OCI-LY1 (cell line): ENCODE measurements at regions not wholly inside any gene's neighbourhood (a gene's known extent, or its start where the extent isn't known, plus 50 kb on each side); places are given as distances from the start of the nearest gene placed in this dataset.

Source experiments
- H2AFZ ChIP-seq: fragments of 200-600 bp; sonication (generic), shearing (Covaris generic); 2 replicates; pipeline ENCODE4 v1.6.0; 2014; ENCODE audit warnings: antibody characterized with exemption, mild to moderate bottlenecking, low read length
- H3F3A ChIP-seq: fragments of 200-600 bp; sonication (generic), shearing (Covaris generic); 2 replicates; pipeline ENCODE4 v1.6.0; 2014; ENCODE audit warnings: mild to moderate bottlenecking, antibody characterized with exemption, low read length, moderate library complexity; ENCODE audit not compliant: insufficient read depth
- H3K27ac ChIP-seq: fragments of 200-600 bp; sonication (generic); 2 replicates; pipeline ENCODE4 v1.5.1; 2014; ENCODE audit warnings: low read length, mixed run types, mild to moderate bottlenecking, low read depth; ENCODE audit not compliant: poor library complexity, severe bottlenecking
- H3K27me3 ChIP-seq: fragments of 200-600 bp; sonication (generic); 2 replicates; pipeline ENCODE4 v1.6.0; 2014; ENCODE audit warnings: antibody characterized with exemption, mild to moderate bottlenecking, low read length, moderate library complexity; ENCODE audit not compliant: insufficient read depth
- H3K36me3 ChIP-seq: fragments of 200-600 bp; sonication (generic); 2 replicates; pipeline ENCODE4 v1.6.1; 2014; ENCODE audit warnings: mild to moderate bottlenecking, antibody characterized with exemption, low read length, moderate library complexity, mixed read lengths; ENCODE audit not compliant: insufficient read depth
- H3K4me1 ChIP-seq: fragments of 200-600 bp; sonication (generic); 2 replicates; pipeline ENCODE4 v1.5.1; 2014; ENCODE audit warnings: mild to moderate bottlenecking, low read length, moderate library complexity; ENCODE audit not compliant: insufficient read depth, severe bottlenecking
- H3K4me2 ChIP-seq: fragments of 200-600 bp; sonication (generic), shearing (Covaris generic); 2 replicates; pipeline ENCODE4 v1.6.1; 2014; ENCODE audit warnings: low read length
- H3K4me3 ChIP-seq: fragments of 200-600 bp; sonication (generic); 2 replicates; pipeline ENCODE4 v1.5.1; 2014; ENCODE audit warnings: low read length, low read depth, mild to moderate bottlenecking, mixed read lengths; ENCODE audit not compliant: poor library complexity, severe bottlenecking
- H3K79me2 ChIP-seq: fragments of 200-600 bp; shearing (Covaris generic); 2 replicates; pipeline ENCODE4 v1.6.1; 2016; ENCODE audit warnings: mixed run types, low read length, mixed read lengths; ENCODE audit not compliant: insufficient read depth
- H3K9ac ChIP-seq: fragments of 200-600 bp; sonication (generic), shearing (Covaris generic); 2 replicates; pipeline ENCODE4 v1.6.1; 2014; ENCODE audit warnings: mild to moderate bottlenecking, low read length, mixed read lengths
- H3K9me2 ChIP-seq: fragments of 200-600 bp; sonication (generic), shearing (Covaris generic); 2 replicates; pipeline ENCODE4 v1.6.1; 2014; ENCODE audit warnings: low read depth, mild to moderate bottlenecking, low read length, mixed read lengths
- H3K9me3 ChIP-seq: fragments of 200-600 bp; shearing (Covaris generic); 2 replicates; pipeline ENCODE4 v1.6.1; 2014; ENCODE audit warnings: low read length, mixed read lengths
- H4K20me1 ChIP-seq: fragments of 200-600 bp; sonication (generic), shearing (Covaris generic); 2 replicates; pipeline ENCODE4 v1.6.0; 2016; ENCODE audit warnings: mild to moderate bottlenecking, low read length; ENCODE audit not compliant: insufficient read depth
- EZH2 ChIP-seq: fragments of 200-600 bp; sonication (generic), shearing (Covaris generic); IDR thresholded peaks from 2 replicates; pipeline ENCODE4 v1.8.0; 2017; ENCODE audit warnings: borderline replicate concordance, mixed run types, mild to moderate bottlenecking, antibody characterized with exemption, low read length, moderate library complexity, mixed read lengths
- TF ChIP-seq, protein P1 (sequence below): fragments of 200-600 bp; sonication (generic), shearing (Covaris generic); IDR thresholded peaks from 2 replicates; pipeline ENCODE4 v1.5.1; 2017; ENCODE audit warnings: mild to moderate bottlenecking, antibody characterized with exemption, low read length, moderate library complexity, mixed read lengths

GRCh38 chr7:25928549-25929330 is 223.3 kb upstream of the NFE2L3 start:
- H3K4me1 ChIP-seq, result no peaks in the 10 kb centered on the region
- H4K20me1 ChIP-seq, result no peaks in the 10 kb centered on the region
- H3K27me3 ChIP-seq, result no peaks in the 10 kb centered on the region; the same call in 1 of the 2 replicates
- H3K9ac ChIP-seq, result no peak overlapping the region
- no peaks in the 10 kb centered on the region for H3K9me2 ChIP-seq
- H3K36me3 ChIP-seq, result no peaks in the 10 kb centered on the region
- no peaks in the 10 kb centered on the region for H3K79me2 ChIP-seq
- H3K9me3 ChIP-seq, result 0 out of 2 replicates have a peak, but pooled peaks cover under 1% of the 10 kb centered on the region
- no peaks in the 10 kb centered on the region for H3F3A ChIP-seq
- TF ChIP-seq EZH2, result no peak
- TF ChIP-seq, protein P1, sequence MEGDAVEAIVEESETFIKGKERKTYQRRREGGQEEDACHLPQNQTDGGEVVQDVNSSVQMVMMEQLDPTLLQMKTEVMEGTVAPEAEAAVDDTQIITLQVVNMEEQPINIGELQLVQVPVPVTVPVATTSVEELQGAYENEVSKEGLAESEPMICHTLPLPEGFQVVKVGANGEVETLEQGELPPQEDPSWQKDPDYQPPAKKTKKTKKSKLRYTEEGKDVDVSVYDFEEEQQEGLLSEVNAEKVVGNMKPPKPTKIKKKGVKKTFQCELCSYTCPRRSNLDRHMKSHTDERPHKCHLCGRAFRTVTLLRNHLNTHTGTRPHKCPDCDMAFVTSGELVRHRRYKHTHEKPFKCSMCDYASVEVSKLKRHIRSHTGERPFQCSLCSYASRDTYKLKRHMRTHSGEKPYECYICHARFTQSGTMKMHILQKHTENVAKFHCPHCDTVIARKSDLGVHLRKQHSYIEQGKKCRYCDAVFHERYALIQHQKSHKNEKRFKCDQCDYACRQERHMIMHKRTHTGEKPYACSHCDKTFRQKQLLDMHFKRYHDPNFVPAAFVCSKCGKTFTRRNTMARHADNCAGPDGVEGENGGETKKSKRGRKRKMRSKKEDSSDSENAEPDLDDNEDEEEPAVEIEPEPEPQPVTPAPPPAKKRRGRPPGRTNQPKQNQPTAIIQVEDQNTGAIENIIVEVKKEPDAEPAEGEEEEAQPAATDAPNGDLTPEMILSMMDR, result no peak
- H2AFZ ChIP-seq, result no peak overlapping the region
- no peak overlapping the region for H3K27ac ChIP-seq
- no peak overlapping the region for H3K4me2 ChIP-seq
- H3K4me3 ChIP-seq, result no peak overlapping the region

DNA sequence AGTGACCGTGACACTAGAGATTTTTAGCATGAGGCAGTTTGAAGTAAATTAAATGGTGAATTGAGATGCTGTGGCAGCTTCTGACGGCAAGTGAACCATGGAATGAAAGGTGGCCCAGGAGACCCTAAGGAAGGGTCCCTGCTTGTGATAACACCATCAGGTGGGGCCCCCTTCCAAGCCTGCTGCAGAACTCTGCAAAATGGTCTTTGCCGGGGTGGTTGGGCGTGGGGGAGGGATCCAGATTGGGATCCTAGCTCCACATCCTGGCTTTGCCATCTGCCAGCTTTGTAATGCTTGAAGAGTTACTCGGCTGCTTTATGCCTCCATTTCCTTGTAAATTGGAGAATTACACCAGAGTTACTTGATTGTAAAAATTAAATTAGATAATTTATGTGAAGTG is 222.6 kb upstream of the NFE2L3 start:
- Histone ChIP-seq H2AFZ (no peak overlapping the region), H3K27me3 (no peaks in the 10 kb centered on the region; the same call in 1 of the 2 replicates), H3K9me2 (no peaks in the 10 kb centered on the region), H3K4me1 (no peaks in the 10 kb centered on the region), H3K9me3 (0 out of 2 replicates have a peak, but pooled peaks cover 6% of the 10 kb centered on the region), H3K4me2 (no peak overlapping the region), H3F3A (no peaks in the 10 kb centered on the region), H3K4me3 (no peak overlapping the region), H4K20me1 (no peaks in the 10 kb centered on the region), H3K36me3 (no peaks in the 10 kb centered on the region), H3K27ac (no peak overlapping the region), H3K9ac (no peak overlapping the region), H3K79me2 (no peaks in the 10 kb centered on the region)
- TF ChIP-seq EZH2, result no peak
- TF ChIP-seq, protein P1, result no peak

- H3K79me2 ChIP-seq, result no peaks in the 10 kb centered on the region
Measured at GRCh38 chr7:25930492-25931048, 221.4 kb upstream of the NFE2L3 start.

More at GRCh38 chr7:25930492-25931048, 221.4 kb upstream of the NFE2L3 start:
- Histone ChIP-seq H3K36me3 (no peaks in the 10 kb centered on the region), H4K20me1 (no peaks in the 10 kb centered on the region), H3K4me2 (no peak overlapping the region), H3F3A (no peaks in the 10 kb centered on the region), H3K9me2 (no peaks in the 10 kb centered on the region), H2AFZ (no peak overlapping the region), H3K27ac (no peak overlapping the region), H3K27me3 (no peaks in the 10 kb centered on the region; the same call in 1 of the 2 replicates), H3K9ac (no peak overlapping the region), H3K4me3 (no peak overlapping the region), H3K9me3 (0 out of 2 replicates have a peak, but pooled peaks cover 9% of the 10 kb centered on the region), H3K4me1 (no peaks in the 10 kb centered on the region)
- no peak for TF ChIP-seq EZH2
- TF ChIP-seq, protein P1, result no peak
